HG03354 (cell line): ENCODE measurements at regions not wholly inside any gene's neighbourhood (a gene's known extent, or its start where the extent isn't known, plus 50 kb on each side); places are given as distances from the start of the nearest gene placed in this dataset.
"Not testable (repeated sequence)": the region's sequence is repeated elsewhere in the genome, so short reads cannot be mapped to it uniquely, and the experiment has no call there.

Experiments
- ATAC-seq: cut with Tn5 transposase; IDR thresholded peaks from one replicate; pipeline ENCODE4 v1.9.1; 2021; ENCODE audit warnings: mild to moderate bottlenecking; ENCODE audit not compliant: unreplicated experiment, poor library complexity, severe bottlenecking

GRCh38 chr3:191085091-191085490 is 114.0 kb upstream of the OSTN start:
- no peak for ATAC-seq

DNA sequence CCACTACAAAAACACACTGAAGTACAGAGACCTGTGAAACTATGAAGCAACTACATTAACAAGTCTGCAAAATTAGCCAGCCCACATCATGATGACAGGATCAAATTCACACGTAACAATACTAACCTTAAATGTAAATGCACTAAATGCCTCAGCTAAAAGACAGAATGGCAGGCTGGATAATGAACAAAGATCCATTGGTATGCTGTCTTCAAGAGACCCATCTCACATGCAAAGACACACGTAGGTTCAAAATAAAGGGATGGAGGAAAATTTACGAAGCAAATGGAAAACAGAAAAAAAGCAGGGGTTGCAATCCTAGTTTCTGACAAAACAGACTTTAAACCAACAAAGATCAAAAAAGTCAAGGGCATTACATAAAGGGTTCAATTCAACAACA is 120.1 kb upstream of the OSTN start:
- ATAC-seq, result not testable (repeated sequence)

DNA sequence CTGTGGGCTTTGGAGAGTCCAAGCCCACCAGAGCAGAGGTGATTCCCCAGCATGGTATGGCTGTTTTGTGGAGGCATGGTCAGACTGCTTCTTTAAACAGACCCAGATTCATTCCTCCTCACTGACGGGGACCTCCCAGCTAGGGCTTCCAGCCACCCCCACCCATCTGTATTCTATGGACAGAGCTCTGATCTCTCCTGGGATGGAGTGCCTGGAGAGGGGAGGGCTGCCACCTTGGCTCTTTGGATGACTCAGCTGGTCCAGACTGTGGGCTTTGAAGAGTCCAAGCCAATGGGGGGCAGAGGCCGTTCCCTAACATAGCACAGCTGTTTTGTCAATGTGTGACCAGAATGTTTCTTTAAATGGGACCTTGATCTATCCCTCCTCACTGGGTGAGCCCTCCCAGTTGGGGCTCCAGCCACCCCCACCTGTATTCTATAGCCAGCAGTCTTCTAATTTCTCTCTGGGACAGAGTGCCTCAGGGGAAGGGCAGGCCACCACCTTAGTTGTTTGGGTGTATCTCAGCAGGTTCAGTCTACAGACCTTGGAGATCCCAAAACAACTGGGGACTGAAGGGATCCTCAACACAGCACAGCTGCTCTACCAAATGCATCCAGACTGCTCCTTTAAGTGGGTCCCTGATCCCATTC is 122.0 kb upstream of the OSTN start:
- ATAC-seq, result no peak

DNA sequence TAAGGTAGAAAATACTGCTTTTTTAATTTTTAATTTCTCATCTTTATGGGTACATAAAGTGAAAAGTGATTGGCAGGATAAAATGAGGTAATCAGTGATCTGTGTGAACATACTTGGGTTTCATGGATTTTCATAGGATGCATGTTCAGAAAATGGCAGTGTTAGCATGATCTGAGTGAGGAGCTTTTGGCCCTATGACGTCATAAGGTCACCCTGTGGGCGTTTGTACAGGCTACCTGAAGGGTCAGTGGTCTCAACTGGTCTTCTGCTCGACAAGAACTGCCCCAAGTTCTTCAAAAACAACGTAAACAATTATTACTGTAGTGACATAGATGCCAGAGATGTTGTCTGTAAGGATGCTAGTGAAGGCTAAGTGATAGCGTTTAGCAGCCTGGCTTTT is 124.5 kb upstream of the OSTN start:
- ATAC-seq, result no peak

DNA sequence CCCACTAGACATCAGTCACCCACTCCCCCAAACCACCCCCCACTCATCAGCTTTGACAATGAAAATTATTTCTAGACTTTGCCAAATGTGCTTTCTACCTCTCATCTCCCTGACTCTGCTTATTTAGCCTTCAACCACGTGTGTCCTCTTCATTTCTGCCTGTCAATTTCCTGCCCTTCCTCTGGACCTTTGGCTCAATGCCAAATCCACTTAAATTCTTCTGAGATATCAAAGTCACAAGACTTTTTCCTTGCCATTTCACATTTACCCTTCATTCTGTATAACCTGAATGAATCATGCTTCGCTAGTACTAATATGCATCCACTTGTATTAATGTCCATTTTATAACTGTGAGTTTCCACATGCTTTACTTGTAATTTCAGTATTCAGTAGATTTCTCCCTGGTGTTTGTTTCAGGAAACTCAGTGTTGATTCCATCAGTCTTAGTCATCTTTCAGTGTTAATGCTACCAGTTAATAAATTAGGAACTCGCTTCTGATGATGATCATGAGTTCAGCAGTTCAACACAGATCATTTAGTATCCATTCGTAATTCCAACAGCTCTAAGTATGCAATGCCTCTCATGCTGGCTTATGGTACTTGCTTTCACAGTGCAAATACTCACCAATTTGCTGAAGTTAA is 128.2 kb upstream of the OSTN start:
- ATAC-seq, result no peak

DNA sequence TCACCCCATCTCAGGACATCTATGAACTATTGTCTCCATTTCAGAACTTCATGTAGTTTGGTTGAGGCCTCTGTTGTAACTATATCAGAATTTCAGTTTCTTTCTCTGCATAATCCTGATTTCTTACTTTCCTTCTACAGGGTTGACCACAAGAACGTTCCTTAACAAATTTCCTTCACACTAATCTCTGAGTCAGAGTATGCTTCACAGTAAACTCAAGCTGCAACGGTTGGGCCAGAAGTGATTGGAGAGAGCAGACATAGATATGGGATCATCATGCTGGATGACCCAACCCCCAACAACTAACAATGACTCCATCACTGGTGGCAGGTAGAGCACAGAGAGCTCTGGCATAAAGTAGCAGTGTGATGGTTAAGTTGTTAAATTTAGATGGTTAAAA is 128.8 kb upstream of the OSTN start:
- ATAC-seq, result no peak

GRCh38 chr3:191068946-191069813 is 129.9 kb upstream of the OSTN start:
- ATAC-seq, result no peak

GRCh38 chr3:191066669-191067068 is 132.4 kb upstream of the OSTN start:
- peak; percentile 50 for ATAC-seq

GRCh38 chr3:191065181-191065805 is 133.7 kb upstream of the OSTN start:
- ATAC-seq, result no peak

GRCh38 chr3:191051037-191051436 is 148.0 kb upstream of the OSTN start:
- ATAC-seq, result peak; percentile 71

GRCh38 chr3:191047930-191048329 is 151.1 kb upstream of the OSTN start:
- no peak for ATAC-seq

- no peak for ATAC-seq
Observed at GRCh38 chr3:191030929-191031328, 168.1 kb upstream of the OSTN start.

GRCh38 chr3:191030491-191030890 is 168.0 kb upstream of the GMNC start:
- no peak for ATAC-seq

GRCh38 chr3:191026746-191027145 is 164.3 kb upstream of the GMNC start:
- no peak for ATAC-seq

DNA sequence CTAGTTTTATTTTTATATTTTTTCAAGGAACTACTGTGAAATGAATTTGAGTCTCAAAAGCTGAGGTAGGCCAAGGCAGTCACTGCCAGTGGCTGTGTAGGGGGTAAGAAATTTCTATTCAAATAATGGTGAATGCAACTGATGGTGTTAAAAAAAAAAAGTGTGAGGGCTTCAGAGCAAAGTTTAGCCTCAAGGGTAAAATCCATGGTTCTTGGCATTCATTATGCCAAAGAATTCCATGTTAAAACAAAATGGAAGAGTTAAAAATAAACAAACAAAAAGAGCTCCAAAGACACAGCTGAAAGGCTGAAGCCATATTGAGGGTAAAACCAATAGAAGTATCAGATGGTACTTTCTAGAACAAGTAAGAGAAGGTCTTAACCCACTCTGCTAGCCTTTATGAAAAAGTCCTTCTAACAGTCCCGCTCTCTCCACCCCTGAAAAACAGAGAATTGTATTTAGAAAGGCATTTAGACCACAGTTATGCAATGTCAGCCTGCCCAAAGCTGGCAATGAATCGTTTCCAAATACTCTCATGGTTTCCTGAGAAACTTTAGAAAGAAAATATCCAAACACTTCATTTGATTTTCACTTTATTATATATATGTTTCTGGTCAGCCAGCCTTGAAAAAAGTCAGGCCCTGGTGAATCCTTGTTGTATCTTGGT is 158.4 kb upstream of the GMNC start:
- no peak for ATAC-seq

- no peak for ATAC-seq
Observed at GRCh38 chr3:191019855-191020254, 157.4 kb upstream of the GMNC start.

GRCh38 chr3:191015960-191016359 is 153.5 kb upstream of the GMNC start:
- ATAC-seq, result not testable (repeated sequence)

- no peak for ATAC-seq
Observed at GRCh38 chr3:191008074-191008473, 145.6 kb upstream of the GMNC start.

DNA sequence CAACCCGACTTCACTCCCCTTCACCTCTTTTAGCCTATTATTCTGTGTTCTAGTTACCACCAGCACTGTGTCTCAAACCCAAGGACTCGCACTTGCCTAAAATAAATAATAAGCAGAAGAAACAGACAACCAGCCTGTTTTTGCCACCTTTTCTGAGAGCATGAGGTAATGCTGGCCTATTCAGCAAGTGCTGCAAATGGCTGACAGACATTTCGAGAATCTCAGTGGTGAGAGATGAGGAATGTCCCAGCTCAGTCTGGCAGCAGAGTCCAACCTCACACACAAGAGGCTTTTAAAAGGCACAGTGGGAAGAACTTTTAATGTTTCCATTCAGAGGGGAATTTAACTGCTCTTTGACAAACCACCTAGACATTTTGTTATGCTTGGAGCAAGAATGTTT is 143.3 kb upstream of the GMNC start:
- no peak for ATAC-seq

DNA sequence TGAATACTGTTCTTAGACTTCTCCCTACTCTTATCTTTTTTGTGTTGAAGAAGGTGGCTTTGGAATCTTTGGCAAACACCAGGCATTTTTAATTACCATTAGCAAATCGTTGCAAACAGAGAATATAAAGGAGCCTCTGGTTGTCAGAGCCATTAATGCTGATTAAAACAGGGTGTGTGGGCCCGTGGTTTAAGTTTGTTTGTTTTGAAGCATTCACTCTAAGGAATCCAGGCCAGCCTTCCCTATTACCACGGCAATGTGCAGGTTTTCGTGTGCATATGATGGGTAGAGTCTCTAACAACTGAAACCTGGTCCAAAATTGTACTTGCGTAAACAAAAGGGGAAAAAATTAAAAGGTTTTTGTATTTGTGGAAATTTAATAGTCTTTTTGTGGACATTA is 141.2 kb upstream of the GMNC start:
- ATAC-seq, result no peak
